GM18909 (cell line): ENCODE measurements at regions not wholly inside any gene's neighbourhood (a gene's known extent, or its start where the extent isn't known, plus 50 kb on each side); places are given as distances from the start of the nearest gene placed in this dataset.
"Not testable (repeated sequence)": the region's sequence is repeated elsewhere in the genome, so short reads cannot be mapped to it uniquely, and the experiment has no call there.

Source experiments
- ATAC-seq: cut with Tn5 transposase; IDR thresholded peaks from one replicate; pipeline ENCODE4 v1.9.1; 2021; ENCODE audit warnings: mild to moderate bottlenecking; ENCODE audit not compliant: unreplicated experiment, poor library complexity

- ATAC-seq = no peak
Measured at GRCh38 chr2:8587920-8588830, 93.7 kb upstream of the ID2 start.

- ATAC-seq = no peak
Measured at GRCh38 chr2:8588831-8589191, 93.0 kb upstream of the ID2 start.

GRCh38 chr2:8589721-8590120 lies 92.1 kb upstream of the ID2 start:
- no peak for ATAC-seq

GRCh38 chr2:8590938-8591337 lies 90.9 kb upstream of the ID2 start:
- ATAC-seq = no peak

- no peak for ATAC-seq
Measured at GRCh38 chr2:8592736-8593135, 89.1 kb upstream of the ID2 start.

- ATAC-seq = no peak
Measured at GRCh38 chr2:8593243-8593642, 88.6 kb upstream of the ID2 start.

- no peak for ATAC-seq
Measured at GRCh38 chr2:8594731-8595427, 87.0 kb upstream of the ID2 start.

GRCh38 chr2:8595428-8595805 lies 86.4 kb upstream of the ID2 start:
- no peak for ATAC-seq

- ATAC-seq = no peak
Measured at GRCh38 chr2:8595811-8596600, 85.8 kb upstream of the ID2 start.

GRCh38 chr2:8597094-8597493 lies 84.8 kb upstream of the ID2 start:
- ATAC-seq = no peak

GRCh38 chr2:8597559-8598225 lies 84.2 kb upstream of the ID2 start:
- ATAC-seq = no peak

GRCh38 chr2:8598295-8599165 lies 83.3 kb upstream of the ID2 start:
- no peak for ATAC-seq

GRCh38 chr2:8599421-8600242 lies 82.2 kb upstream of the ID2 start:
- ATAC-seq = no peak

- ATAC-seq = no peak
Measured at GRCh38 chr2:8600456-8600855, 81.4 kb upstream of the ID2 start.

- peak; percentile 48 for ATAC-seq
Measured at GRCh38 chr2:8602809-8603208, 79.0 kb upstream of the ID2 start.

- ATAC-seq = not testable (repeated sequence)
Measured at GRCh38 chr2:8603356-8603755, 78.5 kb upstream of the ID2 start.

GRCh38 chr2:8604262-8604661 lies 77.6 kb upstream of the ID2 start:
- no peak for ATAC-seq

- ATAC-seq = no peak
Measured at GRCh38 chr2:8605351-8606065, 76.3 kb upstream of the ID2 start.
